OCI-LY7 (cell line): ENCODE measurements at regions not wholly inside any gene's neighbourhood (a gene's known extent, or its start where the extent isn't known, plus 50 kb on each side); places are given as distances from the start of the nearest gene placed in this dataset.

Source experiments
- CTCF ChIP-seq: fragments of 200-600 bp; sonication (generic); conservative IDR thresholded peaks from 2 replicates; pipeline ENCODE4 v1.5.1; 2014; ENCODE audit warnings: mild to moderate bottlenecking, antibody characterized with exemption, low read length, moderate library complexity, mixed read lengths
- EZH2phosphoT487 ChIP-seq: fragments of 200-600 bp; sonication (generic); IDR thresholded peaks from 2 replicates; pipeline ENCODE4 v1.6.1; 2018; ENCODE audit warnings: low read depth, borderline replicate concordance, mild to moderate bottlenecking, mixed run types, antibody characterized with exemption, low read length, moderate library complexity, mixed read lengths

GRCh38 chr1:83318366-83318765, 680.6 kb downstream of the TTLL7 start:
- TF ChIP-seq CTCF (no peak), EZH2phosphoT487 (no peak)
